Heart left ventricle (tissue), 16 donors: ENCODE measurements at regions not wholly inside any gene's neighbourhood (a gene's known extent, or its start where the extent isn't known, plus 50 kb on each side); places are given as distances from the start of the nearest gene placed in this dataset.

Source experiments
- ATAC-seq, 4 donors: fragments of 200-7000 bp; cut with Tn5 transposase; one replicate each; pipeline ENCODE4 v1.9.1; 2020 to 2022; ENCODE audit warnings: moderate library complexity in 4 of 4, mild to moderate bottlenecking in 3 of 4, moderate number of reproducible peaks in 1 of 4
- DNase-seq, 5 donors: peaks; one replicate each; pipeline ENCODE4 v3.0.0-alpha.2; 2020
- H3K27ac ChIP-seq, 12 donors: fragments of 200-600 bp; sonication (generic) in 4 of 12; one replicate each; pipeline versions ENCODE4 v1.5.0 to v1.8.0; 2016 to 2022; ENCODE audit warnings: mild to moderate bottlenecking in 2 of 12
- H3K27me3 ChIP-seq, 9 donors: fragments of 200-600 bp; sonication (generic) in 2 of 9; one replicate each; pipeline versions ENCODE4 v1.5.1 to v1.8.0; 2016 to 2022; ENCODE audit warnings: mild to moderate bottlenecking in 3 of 9
- H3K36me3 ChIP-seq, 9 donors: fragments of 200-600 bp; sonication (generic) in 2 of 9; one replicate each; pipeline versions ENCODE4 v1.5.0 to v1.8.0; 2018 to 2022; ENCODE audit warnings: mild to moderate bottlenecking in 2 of 9
- H3K4me1 ChIP-seq, 12 donors: fragments of 200-600 bp; sonication (generic) in 4 of 12; one replicate each; pipeline versions ENCODE4 v1.5.0 to v1.8.0; 2016 to 2022; ENCODE audit warnings: mild to moderate bottlenecking in 3 of 12
- H3K4me3 ChIP-seq, 12 donors: fragments of 200-600 bp; sonication (generic) in 4 of 12; one replicate each; pipeline versions ENCODE4 v1.5.0 to v1.8.0; 2017 to 2022; ENCODE audit warnings: mild to moderate bottlenecking in 9 of 12, moderate library complexity in 4 of 12
- H3K9me3 ChIP-seq, 12 donors: fragments of 200-600 bp; sonication (generic) in 4 of 12; one replicate each; pipeline versions ENCODE4 v1.5.0 to v1.8.0; 2016 to 2022; ENCODE audit warnings: mild to moderate bottlenecking in 1 of 12
- POLR2A ChIP-seq, 2 donors: fragments of 450-650 bp; IDR thresholded peaks; one replicate each; pipeline ENCODE4 v1.6.1; 2017; ENCODE audit warnings: antibody characterized with exemption in 2 of 2, mild to moderate bottlenecking in 2 of 2, moderate library complexity in 2 of 2
- WGBS, 4 donors: extraction: QIAGEN DNeasy Blood & Tissue Kit in 2 of 4; methylation state at CpG; one replicate each; pipeline versions ENCODE4 v1.1.5 to v1.1.7; 2013 to 2018; 5-methylcytosine and 5-hydroxymethylcytosine counted together
- intact Hi-C, 10 donors: fragments of 100-400 bp; cut with DNase I; formaldehyde crosslinking; loops; one replicate each; pipeline versions ENCODE4 v1.11.1 to v1.14.2; 2022
- TF ChIP-seq, protein P1 (sequence below), 12 donors: fragments of 200-600 bp; sonication (generic) in 4 of 12; IDR thresholded peaks; one replicate each; pipeline versions ENCODE4 v1.5.0 to v1.8.0; 2018 to 2022; ENCODE audit warnings: antibody characterized with exemption in 12 of 12, mild to moderate bottlenecking in 5 of 12
- donor health status: ischemic (EF 13 %, LVEDD 7.1; RV severe dilation, severe dysfunction).
- donor health status: healthy with polysubstance abuse.
- donor health status: DM: no; HTN: yes; CAD: no.
- donor health status: DM: no; HTN: no; CAD: no.
- donor health status: ischemic (EF 25% LVEDD 6.9; RV normal size, moderate dysfunction).
- donor health status: ischemic (EF 25% LVEDD 5.7; RV mildly dilated, moderate dysfunction).
- donor health status: healthy.
- donor health status: DM: yes; HTN: yes; CAD: no.
- donor health status: ischemic (EF 35%, LVEDD 5.7; RV mildly dilated, moderate dysfunction).
- donor health status: nonischemic (EF 11% LVEDD 7.7; RV severe dilation, severe dysfunction).
- donor health status: DM: yes; HTN: yes; CAD: no.
- donor health status: PGD.
- donor health status: ischemic (EF 29% LVEDD 5.4; RV normal size, mild dysfunction).
- donor health status: nonischemic (EF 23%, LVEDD 6.1; RV moderate dilation, normal function).

DNA sequence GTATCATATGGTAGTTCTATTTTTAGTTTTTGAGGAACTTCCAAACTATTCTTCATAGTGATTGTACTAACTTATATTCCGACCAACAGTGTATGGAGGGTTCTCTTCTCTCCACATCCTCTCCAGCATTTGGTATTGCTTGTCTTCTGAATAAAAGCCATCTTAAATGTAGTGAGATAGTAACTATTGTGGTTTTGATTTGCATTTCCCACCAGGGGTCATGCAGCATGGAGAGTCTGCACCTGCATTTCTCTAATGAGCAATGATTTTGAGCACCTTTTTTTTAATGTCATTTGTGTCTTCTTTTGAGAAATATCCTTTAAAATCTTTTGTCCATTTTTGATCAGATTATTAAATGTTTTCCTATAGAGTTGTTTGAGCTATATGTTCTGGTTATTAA is 718.5 kb downstream of the ZBBX start:
- intact Hi-C loops = no loop called here
- DNase-seq = no peak
- TF ChIP-seq, protein P1, sequence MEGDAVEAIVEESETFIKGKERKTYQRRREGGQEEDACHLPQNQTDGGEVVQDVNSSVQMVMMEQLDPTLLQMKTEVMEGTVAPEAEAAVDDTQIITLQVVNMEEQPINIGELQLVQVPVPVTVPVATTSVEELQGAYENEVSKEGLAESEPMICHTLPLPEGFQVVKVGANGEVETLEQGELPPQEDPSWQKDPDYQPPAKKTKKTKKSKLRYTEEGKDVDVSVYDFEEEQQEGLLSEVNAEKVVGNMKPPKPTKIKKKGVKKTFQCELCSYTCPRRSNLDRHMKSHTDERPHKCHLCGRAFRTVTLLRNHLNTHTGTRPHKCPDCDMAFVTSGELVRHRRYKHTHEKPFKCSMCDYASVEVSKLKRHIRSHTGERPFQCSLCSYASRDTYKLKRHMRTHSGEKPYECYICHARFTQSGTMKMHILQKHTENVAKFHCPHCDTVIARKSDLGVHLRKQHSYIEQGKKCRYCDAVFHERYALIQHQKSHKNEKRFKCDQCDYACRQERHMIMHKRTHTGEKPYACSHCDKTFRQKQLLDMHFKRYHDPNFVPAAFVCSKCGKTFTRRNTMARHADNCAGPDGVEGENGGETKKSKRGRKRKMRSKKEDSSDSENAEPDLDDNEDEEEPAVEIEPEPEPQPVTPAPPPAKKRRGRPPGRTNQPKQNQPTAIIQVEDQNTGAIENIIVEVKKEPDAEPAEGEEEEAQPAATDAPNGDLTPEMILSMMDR (IDR thresholded peaks at IDR 0.05) = no peak
- TF ChIP-seq POLR2A (IDR thresholded peaks at IDR 0.05) = no peak

DNA sequence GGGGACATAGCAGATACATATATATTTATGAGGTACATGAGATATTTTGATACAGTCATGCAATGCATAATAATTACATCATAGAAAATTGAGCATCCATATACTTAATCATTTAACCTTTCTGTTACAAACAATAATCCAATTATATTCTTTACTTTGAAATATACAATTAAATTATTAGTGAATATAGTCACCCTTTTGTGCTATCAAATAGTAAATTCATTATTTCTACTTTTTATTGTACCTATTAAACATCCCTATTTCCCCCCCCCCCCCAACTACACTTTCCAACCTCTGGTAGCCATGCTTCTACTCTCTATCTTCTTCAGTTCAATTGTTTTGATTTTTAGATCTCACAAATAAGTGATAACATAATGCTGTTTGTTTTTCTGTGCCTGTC is 719.1 kb downstream of the ZBBX start:
- H3K27me3 ChIP-seq = no peaks in the 10 kb centered on the region
- peaks cover 0 to 49% (median 11%) of the 10 kb centered on the region in 12 donors for H3K9me3 ChIP-seq
- no peak overlapping the region for H3K4me3 ChIP-seq
- no peak for DNase-seq
- TF ChIP-seq POLR2A (IDR thresholded peaks at IDR 0.05) = no peak
- TF ChIP-seq, protein P1 (IDR thresholded peaks at IDR 0.05) = no peak
- intact Hi-C loops = no loop called here
- H3K4me1 ChIP-seq = no peaks in the 10 kb centered on the region
- no peak overlapping the region for H3K27ac ChIP-seq
- no peaks in the 10 kb centered on the region for H3K36me3 ChIP-seq
- ATAC-seq = no peak

More for the DNA sequence above, 718.5 kb downstream of the ZBBX start:
- 63 to 76% (median 68%) methylated on average over 1 of the region's 1 CpG for WGBS, 4 donors
- Histone ChIP-seq H3K27me3 (no peaks in the 10 kb centered on the region), H3K36me3 (no peaks in the 10 kb centered on the region), H3K4me3 (no peak overlapping the region), H3K27ac (no peak overlapping the region), H3K9me3 (peaks cover 0 to 46% (median 11%) of the 10 kb centered on the region in 12 donors), H3K4me1 (no peaks in the 10 kb centered on the region)
- no peak for ATAC-seq

DNA sequence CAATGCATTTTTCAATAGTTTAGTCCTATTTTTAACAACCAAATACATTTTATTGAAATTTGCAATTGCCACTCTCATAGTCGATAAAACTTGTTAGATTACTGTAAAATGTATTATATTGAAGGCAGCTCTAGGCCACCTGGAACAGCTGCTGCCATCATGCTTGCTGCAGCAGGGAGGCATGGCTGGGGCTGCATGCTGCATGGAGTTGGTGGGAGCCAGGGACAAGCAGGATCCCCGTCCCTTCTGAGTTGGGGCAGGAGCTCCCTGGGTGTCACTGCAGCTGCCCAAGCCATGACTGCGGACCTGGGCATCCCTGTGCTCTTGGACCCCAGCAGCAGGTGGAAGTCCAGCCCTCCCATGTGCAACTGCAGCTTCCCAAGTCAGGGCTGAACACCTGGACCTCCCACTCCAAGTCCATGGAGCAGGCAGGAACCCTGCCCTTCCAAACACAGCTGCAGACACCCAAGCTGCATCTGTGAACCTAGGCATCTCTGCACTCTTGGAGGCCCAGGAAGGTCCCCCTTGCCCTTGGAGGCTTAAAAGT is 742.0 kb downstream of the ZBBX start:
- WGBS, 4 donors = 72 to 82% (median 76%) methylated on average over 3 of the region's 3 CpGs
- Histone ChIP-seq H3K27ac (no peak overlapping the region), H3K4me3 (no peak overlapping the region), H3K27me3 (no peaks in the 10 kb centered on the region), H3K4me1 (no peaks in the 10 kb centered on the region), H3K36me3 (no peaks in the 10 kb centered on the region), H3K9me3 (peaks cover 0 to 15% (median 0%) of the 10 kb centered on the region in 12 donors)
- DNase-seq (no peak), ATAC-seq (no peak)
- intact Hi-C loops = no loop called here
- TF ChIP-seq POLR2A (IDR thresholded peaks at IDR 0.05) = no peak
- TF ChIP-seq, protein P1 (IDR thresholded peaks at IDR 0.05) = no peak

DNA sequence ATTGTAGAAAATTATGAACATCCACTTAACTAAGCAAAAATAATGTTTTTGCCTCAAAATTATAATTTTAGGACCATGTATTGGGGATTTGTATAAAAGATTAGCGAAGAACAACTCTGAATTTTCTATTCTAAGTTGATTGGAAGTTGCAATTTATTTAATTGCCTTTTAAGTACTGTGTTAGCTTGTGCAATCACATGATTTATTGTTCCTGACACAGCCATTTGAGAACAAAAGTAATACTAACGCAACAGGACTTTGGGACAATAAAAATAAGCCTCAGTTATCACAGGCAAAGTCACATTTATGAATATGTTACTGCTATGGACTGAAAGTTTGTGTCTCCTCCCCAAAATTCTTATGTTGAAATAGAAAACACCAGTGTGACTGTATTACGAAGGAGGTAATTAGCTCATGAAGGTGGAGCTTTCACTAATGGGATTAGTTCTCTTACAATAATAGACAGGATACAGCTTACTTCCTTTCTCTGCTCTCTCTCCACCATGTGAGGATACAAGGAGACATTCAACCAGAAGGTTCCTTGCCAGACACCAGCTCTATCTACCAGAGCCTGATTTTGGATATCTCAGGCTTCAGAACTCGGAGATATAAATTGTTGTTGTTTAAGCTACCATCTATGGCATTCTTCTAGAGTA is 745.9 kb downstream of the ZBBX start:
- H3K4me3 ChIP-seq = no peak overlapping the region
- intact Hi-C loops = no loop called here
- H3K27me3 ChIP-seq = no peaks in the 10 kb centered on the region
- no peaks in the 10 kb centered on the region for H3K36me3 ChIP-seq
- ATAC-seq (no peak), DNase-seq (no peak)
- no peaks in the 10 kb centered on the region for H3K4me1 ChIP-seq
- 57 to 74% (median 61%) methylated on average over 4 of the region's 4 CpGs for WGBS, 4 donors
- TF ChIP-seq, protein P1 (IDR thresholded peaks at IDR 0.05) = no peak
- no peak for TF ChIP-seq POLR2A (IDR thresholded peaks at IDR 0.05)
- peaks cover 0 to 18% (median 0%) of the 10 kb centered on the region in 12 donors for H3K9me3 ChIP-seq
- no peak overlapping the region for H3K27ac ChIP-seq
